ENCODE measurements at regions not wholly inside any gene's neighbourhood (a gene's known extent, or its start where the extent isn't known, plus 50 kb on each side); places are given as distances from the start of the nearest gene placed in this dataset.

DNA sequence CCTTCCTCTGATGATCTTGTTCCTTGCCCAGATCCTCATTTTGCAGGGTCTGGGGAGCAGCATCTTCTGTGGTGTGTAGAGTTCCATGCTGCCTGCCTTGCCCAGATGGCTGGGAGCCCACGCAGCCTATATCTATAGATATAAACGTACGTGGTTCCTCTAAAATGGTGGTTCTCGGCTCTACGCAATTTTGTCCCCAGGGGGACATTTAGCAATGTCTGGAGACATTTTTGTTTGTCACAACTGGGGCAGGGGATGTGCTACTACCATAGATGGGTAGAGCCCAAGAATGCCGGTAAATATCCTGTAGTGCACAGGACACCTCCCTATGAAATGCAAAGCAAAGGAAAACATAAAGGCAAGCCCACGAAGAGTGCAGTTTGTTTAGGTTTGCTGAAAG lies 98.4 kb upstream of the SPACA1 start:
- no peak overlapping the region for H3K4me3 ChIP-seq (ENCODE audit: low read depth, low read length)
- TF ChIP-seq, protein P1, sequence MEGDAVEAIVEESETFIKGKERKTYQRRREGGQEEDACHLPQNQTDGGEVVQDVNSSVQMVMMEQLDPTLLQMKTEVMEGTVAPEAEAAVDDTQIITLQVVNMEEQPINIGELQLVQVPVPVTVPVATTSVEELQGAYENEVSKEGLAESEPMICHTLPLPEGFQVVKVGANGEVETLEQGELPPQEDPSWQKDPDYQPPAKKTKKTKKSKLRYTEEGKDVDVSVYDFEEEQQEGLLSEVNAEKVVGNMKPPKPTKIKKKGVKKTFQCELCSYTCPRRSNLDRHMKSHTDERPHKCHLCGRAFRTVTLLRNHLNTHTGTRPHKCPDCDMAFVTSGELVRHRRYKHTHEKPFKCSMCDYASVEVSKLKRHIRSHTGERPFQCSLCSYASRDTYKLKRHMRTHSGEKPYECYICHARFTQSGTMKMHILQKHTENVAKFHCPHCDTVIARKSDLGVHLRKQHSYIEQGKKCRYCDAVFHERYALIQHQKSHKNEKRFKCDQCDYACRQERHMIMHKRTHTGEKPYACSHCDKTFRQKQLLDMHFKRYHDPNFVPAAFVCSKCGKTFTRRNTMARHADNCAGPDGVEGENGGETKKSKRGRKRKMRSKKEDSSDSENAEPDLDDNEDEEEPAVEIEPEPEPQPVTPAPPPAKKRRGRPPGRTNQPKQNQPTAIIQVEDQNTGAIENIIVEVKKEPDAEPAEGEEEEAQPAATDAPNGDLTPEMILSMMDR (IDR thresholded peaks at IDR 0.05; ENCODE audit: borderline replicate concordance, insufficient read depth, low read depth, low read length) = no peak

DNA sequence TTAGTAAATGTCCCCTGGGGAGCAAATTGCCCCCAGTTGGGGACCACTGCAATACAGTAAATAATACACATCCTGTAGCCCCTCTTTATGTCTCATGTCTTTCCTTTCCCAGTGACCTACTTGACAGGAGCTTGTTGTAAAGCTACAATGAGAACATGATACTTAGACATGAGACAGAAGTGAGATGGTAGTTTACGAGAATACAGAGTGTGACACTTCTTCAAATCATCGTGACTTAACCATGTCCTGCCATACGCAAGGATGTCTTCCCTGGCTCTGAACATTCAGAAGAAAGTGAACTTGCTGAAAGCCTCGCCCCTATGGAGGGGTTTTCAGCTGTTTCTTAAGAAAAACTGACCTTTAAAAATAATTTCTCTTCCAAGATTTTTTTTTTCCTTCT lies 101.0 kb upstream of the SPACA1 start:
- H3K4me3 ChIP-seq (ENCODE audit: low read depth, low read length) = no peak overlapping the region
- TF ChIP-seq, protein P1 (IDR thresholded peaks at IDR 0.05; ENCODE audit: borderline replicate concordance, insufficient read depth, low read depth, low read length) = no peak

DNA sequence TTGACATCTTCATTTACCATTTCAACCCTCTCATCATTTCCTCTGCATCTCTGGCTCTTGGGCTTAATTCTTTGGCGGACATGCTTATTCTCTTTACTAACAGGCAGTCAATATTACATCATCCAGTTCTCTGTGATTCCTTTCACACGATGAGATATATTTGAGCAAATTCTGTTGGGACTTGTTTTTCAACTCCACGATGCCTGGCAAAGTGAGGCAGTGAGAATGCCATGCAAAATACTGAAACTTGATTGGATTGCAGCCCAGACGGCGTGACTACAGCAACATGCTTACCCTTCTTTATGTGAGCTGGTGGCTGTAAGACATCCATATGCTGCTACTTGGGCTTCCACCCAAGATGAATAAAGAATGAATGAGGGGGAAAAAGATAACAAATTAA lies 101.7 kb upstream of the SPACA1 start:
- TF ChIP-seq, protein P1 (IDR thresholded peaks at IDR 0.05; ENCODE audit: borderline replicate concordance, insufficient read depth, low read depth, low read length) = no peak
- H3K4me3 ChIP-seq (ENCODE audit: low read depth, low read length) = no peak overlapping the region

DNA sequence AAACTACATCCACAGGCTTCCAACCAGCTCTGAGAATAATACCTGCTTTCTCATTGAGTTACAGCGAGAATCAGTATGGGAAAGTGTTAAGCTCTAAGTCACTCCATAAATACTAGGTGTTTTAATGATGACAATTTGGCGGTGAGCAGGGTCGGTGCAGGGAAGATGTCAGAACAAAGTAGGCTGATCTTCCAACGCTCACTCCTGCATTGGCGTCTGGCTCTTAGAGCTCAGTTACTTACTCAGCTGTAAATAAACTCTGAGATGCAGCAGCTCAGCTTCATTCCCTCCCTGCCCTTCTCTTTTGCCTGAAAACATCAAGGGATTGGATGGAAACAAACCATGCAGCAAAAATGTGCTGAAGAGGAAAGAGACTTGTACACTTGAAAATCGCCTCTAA lies 102.5 kb upstream of the SPACA1 start:
- H3K4me3 ChIP-seq (ENCODE audit: low read depth, low read length) = no peak overlapping the region
- TF ChIP-seq, protein P1 (IDR thresholded peaks at IDR 0.05; ENCODE audit: borderline replicate concordance, insufficient read depth, low read depth, low read length) = no peak

DNA sequence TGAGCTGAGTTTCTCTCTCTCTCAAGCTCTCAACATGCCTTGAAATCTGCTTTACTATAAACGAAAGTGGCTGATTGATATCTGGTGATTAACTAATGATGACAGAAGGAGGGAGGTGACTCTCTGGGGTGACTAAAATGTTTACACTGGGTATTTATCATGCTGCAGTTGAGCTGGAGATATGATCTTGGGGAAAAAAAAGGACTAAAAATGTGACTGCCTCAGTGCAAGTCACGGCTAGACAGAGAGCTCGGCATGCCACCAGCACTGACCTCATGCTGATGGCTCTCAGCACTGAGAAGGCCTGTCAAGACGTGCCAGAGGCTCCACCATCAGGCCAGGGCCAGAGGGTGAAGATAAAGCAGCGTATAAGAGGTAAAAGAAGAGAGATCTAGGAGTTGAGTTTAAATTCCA lies 103.1 kb upstream of the SPACA1 start:
- H3K4me3 ChIP-seq (ENCODE audit: low read depth, low read length) = no peak overlapping the region

DNA sequence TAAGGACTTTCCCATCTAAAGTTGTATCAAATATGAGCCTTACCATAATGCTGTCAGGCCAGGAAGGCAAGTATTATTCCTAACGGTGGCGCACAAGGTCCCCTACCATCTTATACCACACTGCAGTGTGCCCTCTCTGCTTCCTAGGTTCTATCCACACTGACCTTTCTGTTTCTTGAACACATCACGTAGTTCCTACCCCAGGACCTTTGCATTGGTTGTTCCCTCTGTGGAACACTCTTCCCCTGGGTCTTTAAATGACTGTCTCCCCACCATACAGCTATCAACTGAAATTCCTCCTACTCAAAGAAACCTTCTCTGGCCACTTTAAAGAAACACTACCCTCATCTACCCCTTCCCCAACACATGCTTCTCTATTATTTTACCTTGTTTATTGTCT lies 104.5 kb upstream of the SPACA1 start:
- no peak overlapping the region for H3K4me3 ChIP-seq (ENCODE audit: low read depth, low read length)
- TF ChIP-seq, protein P1 (IDR thresholded peaks at IDR 0.05; ENCODE audit: borderline replicate concordance, insufficient read depth, low read depth, low read length) = no peak

More for the DNA sequence above, 103.1 kb upstream of the SPACA1 start:
- TF ChIP-seq, protein P1 (IDR thresholded peaks at IDR 0.05; ENCODE audit: borderline replicate concordance, insufficient read depth, low read depth, low read length) = no peak

DNA sequence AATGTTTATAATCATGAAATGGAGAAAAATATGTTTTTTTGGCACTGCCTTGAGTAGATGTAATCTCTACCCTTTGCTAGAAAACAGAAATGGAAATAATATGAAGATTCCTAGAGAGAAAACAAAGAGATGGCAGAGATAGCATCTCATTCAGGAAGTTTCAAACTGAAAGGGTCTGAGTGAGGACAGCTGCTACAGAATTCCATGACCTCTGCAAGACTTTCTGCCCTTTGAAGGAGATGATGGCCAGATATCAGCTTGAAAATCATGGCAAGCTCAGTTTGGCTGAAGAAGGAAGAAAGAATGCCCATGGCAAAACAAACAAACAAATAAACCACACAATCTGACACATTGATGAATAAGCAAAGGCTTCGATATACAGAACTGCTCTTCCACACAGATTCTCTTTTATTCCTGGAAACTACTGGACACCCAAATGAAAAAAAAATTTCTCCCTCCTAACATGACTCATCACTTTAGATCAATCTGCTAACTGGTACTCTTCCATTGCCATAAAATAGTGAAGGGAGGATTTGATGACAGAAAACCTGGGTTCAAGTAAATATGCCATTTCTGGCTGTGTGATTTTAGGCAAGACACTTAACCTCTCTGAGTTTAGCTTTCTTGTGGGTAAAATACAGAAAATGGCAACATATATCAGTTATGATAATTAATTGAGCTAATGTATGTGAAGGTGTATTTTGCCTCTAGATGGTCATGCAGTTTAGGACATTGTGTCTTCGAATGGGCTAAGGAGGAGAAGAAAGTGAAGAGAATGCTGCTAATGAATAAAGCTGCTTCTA lies 105.9 kb upstream of the SPACA1 start:
- no peak overlapping the region for H3K4me3 ChIP-seq (ENCODE audit: low read depth, low read length)
- TF ChIP-seq, protein P1 (IDR thresholded peaks at IDR 0.05; ENCODE audit: borderline replicate concordance, insufficient read depth, low read depth, low read length) = no peak
